ENCODE measurements at regions not wholly inside any gene's neighbourhood (a gene's known extent, or its start where the extent isn't known, plus 50 kb on each side); places are given as distances from the start of the nearest gene placed in this dataset.

DNA sequence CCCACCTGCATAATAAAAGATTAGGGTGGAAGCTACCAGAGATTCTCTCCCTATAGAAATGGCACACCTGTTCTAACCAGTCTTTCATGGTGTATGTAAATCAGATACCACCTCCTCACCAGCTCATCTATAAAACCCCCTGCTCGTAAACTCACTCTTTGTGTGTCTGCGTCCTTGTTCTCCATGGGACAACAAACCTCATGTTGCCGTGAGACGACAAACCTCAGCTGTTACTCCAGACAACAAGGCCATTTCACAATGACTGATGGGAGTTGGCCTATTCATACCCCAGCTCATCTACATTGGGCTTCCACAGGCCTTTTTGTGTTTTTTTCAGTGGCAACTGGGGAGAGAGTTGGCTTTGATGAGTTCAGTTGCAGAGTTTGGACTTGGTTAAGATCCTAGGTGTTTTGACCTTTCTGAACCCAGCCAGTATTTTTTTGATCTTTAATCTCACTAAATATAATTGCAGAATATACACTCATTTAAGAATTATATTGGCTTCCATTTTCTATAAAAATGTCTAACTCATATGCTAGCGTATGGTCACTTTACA lies 96.6 kb upstream of the LRIG1 start:
- TF ChIP-seq, protein P1, sequence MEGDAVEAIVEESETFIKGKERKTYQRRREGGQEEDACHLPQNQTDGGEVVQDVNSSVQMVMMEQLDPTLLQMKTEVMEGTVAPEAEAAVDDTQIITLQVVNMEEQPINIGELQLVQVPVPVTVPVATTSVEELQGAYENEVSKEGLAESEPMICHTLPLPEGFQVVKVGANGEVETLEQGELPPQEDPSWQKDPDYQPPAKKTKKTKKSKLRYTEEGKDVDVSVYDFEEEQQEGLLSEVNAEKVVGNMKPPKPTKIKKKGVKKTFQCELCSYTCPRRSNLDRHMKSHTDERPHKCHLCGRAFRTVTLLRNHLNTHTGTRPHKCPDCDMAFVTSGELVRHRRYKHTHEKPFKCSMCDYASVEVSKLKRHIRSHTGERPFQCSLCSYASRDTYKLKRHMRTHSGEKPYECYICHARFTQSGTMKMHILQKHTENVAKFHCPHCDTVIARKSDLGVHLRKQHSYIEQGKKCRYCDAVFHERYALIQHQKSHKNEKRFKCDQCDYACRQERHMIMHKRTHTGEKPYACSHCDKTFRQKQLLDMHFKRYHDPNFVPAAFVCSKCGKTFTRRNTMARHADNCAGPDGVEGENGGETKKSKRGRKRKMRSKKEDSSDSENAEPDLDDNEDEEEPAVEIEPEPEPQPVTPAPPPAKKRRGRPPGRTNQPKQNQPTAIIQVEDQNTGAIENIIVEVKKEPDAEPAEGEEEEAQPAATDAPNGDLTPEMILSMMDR (IDR thresholded peaks at IDR 0.05), result no peak
- Mint-ChIP-seq H3K27me3 (ENCODE audit: low read depth, poor library complexity) (peaks cover 4% of the 10 kb centered on the region), H3K4me1 (peaks cover 43% of the 10 kb centered on the region), H3K4me3 (no peak overlapping the region), H3K9me3 (no peaks in the 10 kb centered on the region), H3K27ac (no peak overlapping the region), H3K36me3 (ENCODE audit: low read depth) (no peaks in the 10 kb centered on the region)
- DNase-seq, result no peak

DNA sequence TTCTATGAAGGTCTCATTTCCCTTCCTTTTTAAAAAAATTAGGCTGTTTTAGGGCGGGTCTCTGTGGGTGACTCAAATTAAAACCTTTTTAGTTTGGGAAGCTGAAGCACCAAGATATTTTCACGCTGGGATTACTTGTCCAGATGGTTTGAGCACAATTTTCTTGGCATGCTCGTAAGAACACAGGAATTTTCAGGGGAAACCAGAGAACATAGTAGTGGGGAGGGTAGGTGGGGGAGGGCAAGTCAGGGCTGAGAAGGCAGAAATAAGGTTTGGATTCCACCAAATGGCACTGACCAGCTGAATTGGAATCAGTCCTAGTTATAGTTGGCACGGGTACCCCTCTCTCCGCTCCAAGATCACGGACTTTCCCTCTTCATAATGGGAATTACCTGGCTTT lies 97.3 kb upstream of the LRIG1 start:
- Mint-ChIP-seq H3K27ac (no peak overlapping the region), H3K4me3 (no peak overlapping the region), H3K4me1 (peaks cover 36% of the 10 kb centered on the region), H3K36me3 (ENCODE audit: low read depth) (no peaks in the 10 kb centered on the region), H3K27me3 (ENCODE audit: low read depth, poor library complexity) (peaks cover 4% of the 10 kb centered on the region), H3K9me3 (no peaks in the 10 kb centered on the region)
- DNase-seq, result no peak
- TF ChIP-seq, protein P1 (IDR thresholded peaks at IDR 0.05), result no peak

DNA sequence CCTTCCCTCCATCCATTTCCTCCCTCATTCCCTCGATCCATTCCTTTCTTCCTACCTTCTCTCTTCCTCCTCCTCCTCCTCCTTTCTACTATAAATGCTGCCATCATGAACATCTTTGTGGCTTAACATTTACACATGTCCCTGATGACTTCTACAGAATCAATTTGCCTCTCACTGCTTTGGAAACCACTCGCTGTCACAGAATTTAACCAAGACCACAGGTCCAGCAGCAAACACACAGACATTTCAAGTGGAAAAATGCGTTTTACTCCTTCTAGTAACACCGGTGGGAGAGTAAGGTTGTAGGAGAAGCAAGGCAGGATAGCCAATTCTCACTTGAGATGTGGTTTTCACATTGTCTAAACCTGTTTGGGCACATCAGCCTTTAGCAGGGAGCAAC lies 101.4 kb upstream of the LRIG1 start:
- Mint-ChIP-seq H3K4me1 (peaks cover 21% of the 10 kb centered on the region), H3K36me3 (ENCODE audit: low read depth) (no peaks in the 10 kb centered on the region), H3K27ac (peak overlapping the region; percentile 16), H3K27me3 (ENCODE audit: low read depth, poor library complexity) (peaks cover 5% of the 10 kb centered on the region), H3K9me3 (no peaks in the 10 kb centered on the region), H3K4me3 (no peak overlapping the region)
- no peak for DNase-seq
- TF ChIP-seq, protein P1 (IDR thresholded peaks at IDR 0.05), result no peak

DNA sequence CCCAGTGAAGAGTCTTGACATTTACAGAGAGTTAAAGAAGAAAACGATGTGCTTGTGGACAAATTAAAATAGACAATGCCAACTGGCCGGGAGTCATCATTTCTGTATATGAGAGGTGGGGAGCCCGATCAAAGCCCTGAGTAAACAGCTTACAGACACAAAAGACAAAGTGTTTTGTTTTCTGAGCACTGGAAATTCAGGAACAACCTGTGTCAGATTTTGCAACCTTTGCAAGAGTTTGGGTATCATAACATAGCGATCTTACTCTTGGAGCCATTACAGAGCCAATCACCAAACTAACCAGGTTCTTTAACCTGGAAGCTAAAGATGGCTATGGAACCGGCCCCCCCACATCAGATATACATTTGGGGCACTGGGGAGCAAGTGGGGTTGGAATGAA lies 101.9 kb upstream of the LRIG1 start:
- no peak overlapping the region for H3K4me3 Mint-ChIP-seq
- H3K4me1 Mint-ChIP-seq, result peaks cover 17% of the 10 kb centered on the region
- H3K36me3 Mint-ChIP-seq (ENCODE audit: low read depth), result no peaks in the 10 kb centered on the region
- H3K27me3 Mint-ChIP-seq (ENCODE audit: low read depth, poor library complexity), result peaks cover 5% of the 10 kb centered on the region
- DNase-seq, result no peak
- TF ChIP-seq, protein P1 (IDR thresholded peaks at IDR 0.05), result no peak
- H3K9me3 Mint-ChIP-seq, result no peaks in the 10 kb centered on the region
- H3K27ac Mint-ChIP-seq, result no peak overlapping the region

DNA sequence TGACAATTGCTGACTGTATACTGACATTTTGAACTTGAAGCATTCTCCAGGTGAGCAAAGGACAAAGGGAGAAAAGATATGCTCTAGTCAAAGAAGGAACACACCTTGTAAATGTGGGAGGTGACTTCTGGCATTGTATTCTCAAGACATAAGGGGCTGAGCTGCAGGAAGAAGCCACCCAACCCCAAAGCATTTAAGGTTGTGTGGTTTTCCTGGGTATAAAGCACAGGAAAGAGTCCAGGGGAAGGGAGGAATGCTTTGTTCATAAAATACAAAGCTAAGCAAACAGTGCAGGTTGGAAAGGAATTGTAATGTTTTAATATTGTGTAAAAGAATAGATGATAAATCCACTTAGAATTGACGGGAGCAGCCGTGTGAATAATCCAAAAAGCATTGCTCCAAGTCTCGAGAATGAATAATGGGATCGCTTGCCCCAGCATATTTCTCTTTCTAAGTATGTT lies 102.4 kb upstream of the LRIG1 start:
- no peak overlapping the region for H3K27ac Mint-ChIP-seq
- no peaks in the 10 kb centered on the region for H3K9me3 Mint-ChIP-seq
- H3K4me3 Mint-ChIP-seq, result no peak overlapping the region
- H3K4me1 Mint-ChIP-seq, result peaks cover 12% of the 10 kb centered on the region
- H3K27me3 Mint-ChIP-seq (ENCODE audit: low read depth, poor library complexity), result peaks cover 5% of the 10 kb centered on the region
- H3K36me3 Mint-ChIP-seq (ENCODE audit: low read depth), result no peaks in the 10 kb centered on the region
- DNase-seq, result no peak
- TF ChIP-seq, protein P1 (IDR thresholded peaks at IDR 0.05), result no peak

DNA sequence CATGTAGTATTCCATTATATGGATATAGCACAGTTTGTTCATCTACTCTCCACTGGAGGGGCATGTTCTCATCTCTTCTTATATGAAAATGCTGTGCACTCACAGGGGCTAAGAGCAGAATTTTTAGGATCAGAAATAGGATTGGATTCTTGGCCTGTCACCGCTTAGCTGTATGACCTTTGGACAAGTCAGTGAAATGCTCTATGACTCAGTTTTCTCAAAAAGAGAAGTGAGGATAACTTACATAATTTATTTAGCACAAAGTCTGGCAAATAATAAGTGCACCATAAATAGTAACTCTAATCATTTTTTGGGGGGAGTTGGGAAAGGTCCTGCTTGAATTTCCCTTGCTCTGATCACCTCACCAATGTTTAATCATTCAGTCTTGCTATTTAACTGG lies 103.7 kb upstream of the LRIG1 start:
- Mint-ChIP-seq H3K9me3 (peaks cover 3% of the 10 kb centered on the region), H3K27me3 (ENCODE audit: low read depth, poor library complexity) (peaks cover 5% of the 10 kb centered on the region), H3K4me1 (peaks cover 17% of the 10 kb centered on the region), H3K27ac (no peak overlapping the region), H3K36me3 (ENCODE audit: low read depth) (no peaks in the 10 kb centered on the region), H3K4me3 (no peak overlapping the region)
- TF ChIP-seq, protein P1 (IDR thresholded peaks at IDR 0.05), result no peak
- DNase-seq, result no peak
